HG03442 (cell line): ENCODE measurements at regions not wholly inside any gene's neighbourhood (a gene's known extent, or its start where the extent isn't known, plus 50 kb on each side); places are given as distances from the start of the nearest gene placed in this dataset.
"Not testable (repeated sequence)": the region's sequence is repeated elsewhere in the genome, so short reads cannot be mapped to it uniquely, and the experiment has no call there.

Experiments
- ATAC-seq: cut with Tn5 transposase; IDR thresholded peaks from one replicate; pipeline ENCODE4 v1.9.1; 2021; ENCODE audit warnings: mild to moderate bottlenecking, moderate library complexity; ENCODE audit not compliant: unreplicated experiment

DNA sequence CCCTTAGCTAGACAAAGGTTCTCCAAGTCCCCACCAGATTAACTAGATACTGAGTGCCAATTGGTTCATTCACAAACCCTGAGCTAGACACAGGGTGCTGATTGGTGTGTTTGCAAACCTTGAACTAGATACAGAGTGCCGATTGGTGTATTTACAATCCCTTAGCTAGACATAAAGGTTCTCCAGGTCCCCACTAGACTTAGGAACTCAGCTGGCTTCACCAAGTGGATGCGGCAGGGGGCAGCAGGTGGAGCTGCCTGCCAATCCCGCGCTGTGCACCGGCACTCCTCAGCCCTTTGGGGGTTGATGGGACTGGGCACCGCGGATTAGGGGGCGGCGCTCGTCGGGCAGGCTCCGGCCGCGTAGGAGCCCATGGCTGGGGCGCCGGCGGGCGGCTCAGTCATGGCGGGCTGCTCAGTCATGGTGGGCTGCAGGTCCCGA is 157.6 kb downstream of the KLRB1 start:
- not testable (repeated sequence) for ATAC-seq

DNA sequence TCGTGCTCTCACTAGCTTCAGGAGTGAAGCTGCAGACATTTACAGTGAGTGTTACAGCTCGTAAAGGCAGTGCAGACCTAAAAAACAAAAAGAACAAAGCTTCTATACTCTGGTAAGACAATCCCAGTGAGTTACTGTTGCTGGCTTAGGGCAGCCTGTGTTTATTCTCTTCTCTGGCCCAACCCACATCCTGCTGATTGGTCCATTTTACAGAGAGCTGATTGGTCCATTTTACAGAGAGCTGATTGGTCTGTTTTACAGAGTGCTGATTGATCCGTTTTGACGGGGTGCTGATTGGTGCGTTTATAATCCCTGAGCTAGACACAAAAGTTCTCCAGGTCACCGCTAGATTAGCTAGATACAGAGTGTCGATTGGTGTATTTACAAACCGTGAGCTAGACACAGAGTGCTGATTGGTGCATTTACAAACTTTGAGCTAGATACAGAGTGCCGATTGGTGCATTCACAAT is 158.0 kb downstream of the KLRB1 start:
- not testable (repeated sequence) for ATAC-seq

- ATAC-seq = no peak
These were observed 158.5 kb downstream of the KLRB1 start for GRCh38 chr12:9449181-9449580.

DNA sequence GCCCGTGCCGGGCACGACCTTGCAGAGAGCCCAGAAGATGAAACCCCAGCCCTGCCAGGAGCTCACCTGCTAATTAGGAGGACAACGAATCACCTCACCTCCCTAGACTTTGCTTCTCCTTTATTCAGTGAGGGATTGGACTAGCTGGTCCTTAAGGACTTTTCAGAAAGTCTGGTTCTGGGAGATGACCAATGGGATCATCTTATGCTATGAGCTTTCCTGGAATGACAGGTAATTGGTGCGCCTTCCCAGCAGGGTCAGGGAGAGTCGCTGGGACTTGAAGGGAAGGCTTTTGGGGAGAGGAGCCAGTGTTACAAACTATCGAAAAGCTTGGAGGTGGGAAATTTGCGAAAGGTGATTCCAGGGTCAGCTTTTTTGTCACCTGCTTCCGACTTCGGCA is 159.1 kb downstream of the KLRB1 start:
- ATAC-seq = not testable (repeated sequence)

DNA sequence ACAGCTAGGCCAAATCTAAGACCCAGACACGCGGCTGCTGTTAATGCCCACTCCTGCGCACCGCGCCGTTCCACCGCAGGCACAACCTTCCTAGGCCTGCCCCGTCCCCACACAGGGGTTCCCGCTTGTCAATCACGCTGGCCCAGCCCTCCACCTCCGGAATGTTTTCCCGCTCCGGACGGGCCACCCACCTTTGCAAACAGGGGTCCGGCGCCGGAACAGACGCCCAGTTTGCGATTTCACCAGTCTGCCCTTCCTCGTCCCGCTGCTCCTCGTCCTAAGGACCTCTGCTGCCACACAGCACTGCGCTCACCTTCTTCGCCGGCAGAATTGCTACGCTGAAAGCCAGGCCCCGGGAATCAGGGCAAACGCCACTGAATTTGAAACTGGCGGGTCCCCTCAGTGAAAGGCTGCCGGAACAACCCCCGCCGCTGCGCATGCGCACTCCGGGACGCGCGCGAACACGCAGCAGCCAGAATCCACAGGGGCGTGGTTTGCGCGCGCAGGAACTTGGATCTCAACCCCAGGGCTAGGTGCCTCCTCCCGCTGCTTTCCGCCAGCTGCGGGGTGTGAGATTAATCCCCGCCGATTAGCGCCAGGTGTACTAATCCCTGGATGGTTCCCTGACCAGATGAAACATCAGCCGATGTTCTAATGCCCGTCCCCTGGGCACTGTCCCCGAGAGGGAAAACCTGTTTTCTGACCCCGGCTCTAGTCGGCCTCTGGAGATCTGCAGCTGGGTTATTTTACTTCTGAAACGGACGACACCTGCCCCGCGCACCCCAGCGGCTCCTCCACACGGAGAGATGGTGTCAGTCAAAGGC is 159.7 kb downstream of the KLRB1 start:
- ATAC-seq = peak; percentile 66

- peak; percentile 4 for ATAC-seq
These were observed 160.6 kb downstream of the KLRB1 start for GRCh38 chr12:9446883-9447761.

GRCh38 chr12:9440428-9440827 is 167.3 kb downstream of the KLRB1 start:
- ATAC-seq = not testable (repeated sequence)

DNA sequence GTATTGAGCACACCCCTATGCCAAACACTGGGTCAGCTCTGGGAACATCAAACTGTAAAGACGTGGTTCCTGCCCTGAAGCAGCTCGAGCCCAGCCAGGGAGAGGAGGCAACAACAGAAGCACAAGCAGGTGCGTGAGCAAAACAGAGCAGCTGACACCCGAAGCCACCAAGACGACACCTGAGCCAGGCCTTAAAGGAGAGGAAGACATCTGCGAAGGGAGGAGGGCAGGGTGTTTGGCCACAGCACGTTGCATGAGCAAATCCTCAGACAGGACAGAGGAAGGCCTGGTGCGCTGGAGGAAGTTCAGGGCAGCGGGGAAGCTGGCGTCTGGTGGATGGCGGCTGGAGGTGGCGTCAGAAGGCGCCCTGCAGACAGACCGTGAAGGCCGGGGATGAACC is 172.0 kb downstream of the KLRB1 start:
- ATAC-seq = not testable (repeated sequence)

GRCh38 chr12:9430385-9430784 is 177.3 kb downstream of the KLRB1 start:
- not testable (repeated sequence) for ATAC-seq

GRCh38 chr12:9428856-9429255 is 178.9 kb downstream of the KLRB1 start:
- not testable (repeated sequence) for ATAC-seq

DNA sequence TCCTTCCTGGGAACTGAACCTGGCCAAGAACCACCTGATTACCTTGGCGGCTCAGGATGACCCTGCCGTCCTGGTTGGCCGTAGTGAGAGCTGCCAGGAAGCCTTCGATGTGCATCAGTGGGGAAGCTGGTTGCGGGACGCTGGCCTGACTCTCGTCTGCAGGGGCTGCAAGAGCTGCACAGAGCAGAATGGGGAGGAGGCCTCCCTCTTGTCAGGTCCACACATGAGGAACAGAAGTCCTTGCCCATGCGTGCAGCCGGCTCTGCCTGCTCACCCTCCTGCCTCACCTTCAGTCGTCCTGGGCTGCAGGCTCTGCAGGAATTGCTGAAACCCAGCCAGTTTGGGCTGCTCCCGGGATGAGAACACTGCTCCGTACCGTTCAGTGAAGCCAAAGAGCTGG is 182.3 kb downstream of the KLRB1 start:
- not testable (repeated sequence) for ATAC-seq

DNA sequence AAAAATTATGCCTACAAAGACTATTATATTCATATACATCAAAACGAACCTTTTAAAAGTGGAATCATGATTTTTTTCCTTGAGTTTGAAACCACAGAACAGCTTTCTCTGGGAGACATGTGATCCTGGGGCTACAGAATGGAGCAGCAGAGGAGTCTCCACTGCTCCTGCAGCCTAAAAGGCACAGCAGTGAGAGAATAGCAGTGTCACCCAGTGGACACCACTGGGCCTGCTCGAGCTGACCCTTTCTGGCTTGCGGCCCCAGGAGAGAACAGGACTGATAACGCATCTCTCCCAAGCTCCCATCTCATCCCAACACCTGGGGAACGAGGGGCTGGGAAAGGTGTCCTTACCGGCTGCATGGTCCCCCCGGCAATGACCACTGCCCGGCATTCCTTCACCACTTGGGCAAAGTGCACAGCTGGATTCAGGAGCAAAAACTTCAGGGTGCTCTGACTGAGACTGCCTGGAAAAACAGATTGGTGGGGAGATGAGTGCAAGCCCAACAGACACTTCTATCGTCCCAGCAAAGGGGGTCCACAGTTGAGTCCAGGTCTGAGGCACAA is 183.5 kb downstream of the KLRB1 start:
- ATAC-seq = not testable (repeated sequence)

DNA sequence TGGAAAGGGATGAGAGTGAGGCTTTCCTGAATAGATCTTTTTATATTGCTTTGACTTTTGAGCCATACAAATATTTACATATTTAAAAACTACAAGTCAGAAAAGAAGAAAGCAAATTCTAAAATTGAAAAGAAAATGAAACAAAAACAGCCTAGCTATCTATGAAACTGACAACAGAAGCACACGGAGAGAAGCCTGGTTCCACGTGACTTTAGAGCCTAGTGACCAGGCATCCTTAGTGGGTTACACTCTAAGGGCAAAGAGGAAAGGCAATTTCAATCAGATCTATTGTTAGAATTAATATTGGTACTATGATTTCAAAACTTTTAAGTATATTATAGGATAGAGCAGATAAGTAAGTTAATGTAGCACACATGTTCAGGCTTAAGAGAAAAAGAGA is 185.0 kb downstream of the KLRB1 start:
- ATAC-seq = peak; percentile 53

DNA sequence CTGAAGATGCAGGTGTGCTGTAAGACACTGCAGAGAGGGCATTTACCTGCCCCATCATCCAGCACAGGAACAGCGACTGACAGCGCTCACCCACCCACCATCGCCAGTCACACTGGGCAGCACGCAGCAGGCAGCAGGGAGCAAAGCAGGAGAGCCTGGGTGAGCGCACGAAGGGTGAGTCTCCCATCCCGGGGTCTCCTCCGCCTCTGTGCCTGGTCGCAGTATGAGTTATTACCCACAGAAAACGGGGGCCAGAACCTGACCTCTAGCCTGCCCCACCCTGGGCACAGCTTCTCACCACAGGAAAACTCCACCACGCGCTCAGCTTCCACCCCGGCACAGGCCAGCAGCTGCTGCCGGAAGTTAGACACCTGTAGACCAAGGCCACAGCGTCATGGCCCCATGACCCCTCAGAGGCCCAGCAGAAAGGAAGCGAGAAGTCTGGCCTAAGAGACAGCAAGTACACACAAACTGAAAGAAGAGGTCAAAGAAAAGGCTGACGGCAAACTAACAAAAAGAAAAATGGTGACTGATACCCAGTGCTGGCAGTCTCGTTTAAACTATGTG is 186.1 kb downstream of the KLRB1 start:
- ATAC-seq = not testable (repeated sequence)

DNA sequence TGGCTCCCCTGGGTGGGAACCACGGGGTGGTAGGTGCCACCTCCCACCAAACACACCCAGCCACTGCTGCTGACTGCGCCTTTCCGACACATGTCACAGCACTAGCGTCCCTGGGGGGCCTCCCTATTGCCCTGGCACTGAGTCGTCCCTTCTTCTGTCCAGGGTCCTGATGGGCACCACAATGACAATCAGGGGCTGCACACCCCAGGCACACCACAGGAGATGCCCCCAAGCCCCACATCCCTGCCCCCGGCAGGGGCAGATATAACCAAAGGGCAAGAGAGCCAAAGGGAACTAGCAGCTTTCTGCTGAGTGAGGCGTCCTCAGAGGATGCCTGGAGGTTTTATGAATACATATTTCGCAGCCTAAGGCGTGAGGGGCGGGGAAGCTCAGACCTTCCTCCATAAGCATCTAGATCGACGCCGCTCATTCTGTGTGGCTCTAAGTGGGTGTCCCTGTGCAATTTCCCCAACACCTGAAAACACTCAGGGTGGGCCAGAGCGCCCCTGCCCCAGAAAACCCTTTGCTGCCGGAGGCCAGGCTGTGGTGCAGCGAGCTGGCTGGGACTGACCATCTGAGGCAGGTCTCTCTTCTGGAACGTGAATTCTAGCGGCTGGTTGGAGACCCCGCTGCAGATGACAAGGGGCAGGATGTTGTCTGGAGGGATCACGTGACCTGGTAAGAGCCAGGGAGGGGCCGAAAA is 186.7 kb downstream of the KLRB1 start:
- not testable (repeated sequence) for ATAC-seq

DNA sequence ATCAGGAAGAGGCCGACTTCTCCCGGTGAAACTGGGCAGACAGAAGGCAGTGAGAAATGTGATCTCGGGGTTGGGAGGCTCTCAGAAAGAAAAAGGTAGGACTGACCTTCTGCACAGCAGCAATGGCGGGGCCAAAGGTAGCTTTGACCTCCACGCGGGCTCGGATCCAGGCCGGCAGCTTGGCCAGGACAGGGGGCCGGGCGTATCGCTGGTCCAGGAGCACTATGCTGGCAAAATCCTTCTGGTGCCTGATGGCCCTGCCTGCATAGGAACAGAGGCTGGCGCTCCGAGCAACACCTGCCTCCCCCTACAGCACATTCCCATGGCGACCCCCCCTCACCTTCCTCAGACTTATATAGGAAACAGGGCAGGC is 189.1 kb downstream of the KLRB1 start:
- not testable (repeated sequence) for ATAC-seq

DNA sequence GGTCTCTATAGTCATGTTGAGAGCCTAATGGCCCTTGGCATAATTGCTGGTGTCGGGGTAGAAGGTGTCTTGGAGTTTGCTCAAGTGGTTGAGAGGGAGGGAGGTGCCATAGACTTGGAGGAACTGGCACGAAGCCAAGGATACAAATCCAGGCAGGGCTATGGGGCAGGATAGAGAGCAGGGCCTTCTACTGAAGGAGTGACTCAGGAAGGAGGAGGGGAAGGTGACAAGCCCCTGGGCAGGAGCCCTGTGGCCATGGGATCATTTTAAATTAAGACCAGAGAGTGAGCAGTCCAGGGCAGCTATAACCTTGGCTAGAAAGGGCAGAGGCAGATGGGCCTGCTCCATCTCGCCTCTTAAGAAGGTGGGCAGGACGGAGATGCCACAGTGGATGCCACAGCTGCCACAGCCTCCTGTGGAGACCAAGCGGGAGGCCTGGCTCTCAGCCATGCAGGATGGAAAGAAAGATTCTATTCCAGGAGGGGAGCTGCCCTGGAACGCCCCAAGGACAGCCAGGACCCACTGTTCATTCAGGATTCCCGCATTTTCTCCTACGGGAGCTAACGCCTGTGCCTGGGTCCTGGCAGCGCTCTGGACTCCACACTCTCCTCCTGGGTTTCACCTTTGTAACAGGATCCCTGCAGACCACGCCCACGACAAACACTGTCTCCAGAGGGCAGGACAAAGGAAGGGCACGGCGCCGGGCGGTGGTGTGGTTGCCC is 189.6 kb downstream of the KLRB1 start:
- ATAC-seq = not testable (repeated sequence)

DNA sequence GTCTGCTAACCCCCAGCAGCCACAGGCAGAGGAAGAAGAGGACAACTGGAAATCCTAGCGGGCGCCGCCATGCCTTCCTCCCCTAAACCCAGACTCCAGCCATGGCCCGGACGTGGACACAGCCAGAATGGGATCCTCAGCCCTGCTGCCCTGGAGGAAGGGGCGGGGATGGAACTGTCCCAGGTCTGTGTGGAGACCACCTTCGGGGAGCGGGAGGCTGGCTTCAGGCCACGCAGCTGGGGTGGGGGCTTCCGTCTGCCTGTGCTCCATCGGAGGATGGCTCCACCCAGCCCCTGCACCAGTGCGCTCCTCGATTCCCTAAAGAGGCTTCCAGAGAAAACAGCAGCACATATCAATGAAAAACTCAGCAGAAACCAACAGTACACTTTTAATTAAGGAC is 190.4 kb downstream of the KLRB1 start:
- not testable (repeated sequence) for ATAC-seq

DNA sequence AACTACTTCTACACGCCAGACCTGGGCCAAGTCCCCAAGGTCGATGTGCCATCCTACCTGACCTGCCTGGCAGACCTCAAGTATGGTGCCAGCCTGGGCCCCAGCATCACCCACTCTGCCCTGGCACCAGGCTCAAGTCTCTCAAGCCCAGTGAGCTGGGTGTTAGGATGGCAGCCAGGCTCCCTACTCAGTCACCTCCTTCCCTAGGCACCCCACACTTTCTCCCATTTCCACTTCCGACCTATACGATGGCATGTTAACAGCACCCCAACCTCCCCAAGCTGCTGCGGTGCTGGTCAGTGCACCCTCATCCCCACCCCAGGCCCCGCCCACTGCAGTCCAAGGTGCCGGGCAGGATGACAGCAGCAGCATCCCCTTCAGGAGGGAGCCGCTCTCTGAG is 191.4 kb downstream of the KLRB1 start:
- ATAC-seq = not testable (repeated sequence)

DNA sequence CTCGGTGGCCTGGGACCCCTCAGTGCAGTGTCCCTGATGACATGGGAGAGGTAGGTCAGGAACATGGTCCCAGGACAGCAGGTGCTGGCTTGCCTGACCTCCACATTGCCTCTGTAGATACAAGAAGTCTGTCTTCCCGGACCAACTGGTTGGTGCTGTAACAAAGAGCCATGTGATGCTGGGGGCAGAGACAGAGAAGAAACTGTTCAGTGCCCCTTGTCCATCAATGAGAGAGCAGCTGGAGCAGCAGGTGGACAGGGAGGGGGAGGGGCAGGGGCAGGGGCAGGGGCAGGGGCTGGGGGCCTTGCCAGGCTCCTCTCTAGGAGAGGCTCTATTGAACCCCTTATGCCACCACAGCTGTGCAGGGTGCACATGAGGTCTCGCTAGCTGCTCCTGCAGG is 191.8 kb downstream of the KLRB1 start:
- ATAC-seq = not testable (repeated sequence)
